ENCODE measurements at regions not wholly inside any gene's neighbourhood (a gene's known extent, or its start where the extent isn't known, plus 50 kb on each side); places are given as distances from the start of the nearest gene placed in this dataset.

DNA sequence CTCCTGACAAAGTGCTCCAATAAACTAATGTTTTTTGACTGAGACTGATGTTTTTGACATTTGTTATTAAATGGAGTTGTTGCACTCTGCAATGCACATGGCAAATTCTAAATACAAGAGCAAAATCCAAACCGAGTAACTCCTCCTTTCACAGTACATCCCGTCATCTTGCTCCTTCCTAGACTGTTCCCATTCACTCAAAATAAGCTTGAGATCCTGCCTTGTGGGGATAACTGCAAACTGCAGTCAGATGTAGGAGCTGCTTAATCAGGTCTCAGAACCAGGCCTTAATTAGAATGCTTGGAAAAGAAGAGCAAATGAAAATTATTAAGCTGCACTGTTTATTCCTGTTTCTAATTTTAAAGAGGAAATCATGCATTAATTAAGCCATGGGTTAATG, 134.8 kb upstream of the SPRY2 start:
- no peaks in the 10 kb centered on the region for H3K27me3 ChIP-seq (ENCODE audit: insufficient read depth, poor library complexity, severe bottlenecking)
- no peak for DNase-seq (ENCODE audit: low read depth in 1 of 2, low spot score in 1 of 2)
- H3K4me3 ChIP-seq (replicated peaks; ENCODE audit: insufficient read depth, low read length) = no peak overlapping the region
- no peak overlapping the region for H3K27ac ChIP-seq (replicated peaks)
- TF ChIP-seq, protein P1, sequence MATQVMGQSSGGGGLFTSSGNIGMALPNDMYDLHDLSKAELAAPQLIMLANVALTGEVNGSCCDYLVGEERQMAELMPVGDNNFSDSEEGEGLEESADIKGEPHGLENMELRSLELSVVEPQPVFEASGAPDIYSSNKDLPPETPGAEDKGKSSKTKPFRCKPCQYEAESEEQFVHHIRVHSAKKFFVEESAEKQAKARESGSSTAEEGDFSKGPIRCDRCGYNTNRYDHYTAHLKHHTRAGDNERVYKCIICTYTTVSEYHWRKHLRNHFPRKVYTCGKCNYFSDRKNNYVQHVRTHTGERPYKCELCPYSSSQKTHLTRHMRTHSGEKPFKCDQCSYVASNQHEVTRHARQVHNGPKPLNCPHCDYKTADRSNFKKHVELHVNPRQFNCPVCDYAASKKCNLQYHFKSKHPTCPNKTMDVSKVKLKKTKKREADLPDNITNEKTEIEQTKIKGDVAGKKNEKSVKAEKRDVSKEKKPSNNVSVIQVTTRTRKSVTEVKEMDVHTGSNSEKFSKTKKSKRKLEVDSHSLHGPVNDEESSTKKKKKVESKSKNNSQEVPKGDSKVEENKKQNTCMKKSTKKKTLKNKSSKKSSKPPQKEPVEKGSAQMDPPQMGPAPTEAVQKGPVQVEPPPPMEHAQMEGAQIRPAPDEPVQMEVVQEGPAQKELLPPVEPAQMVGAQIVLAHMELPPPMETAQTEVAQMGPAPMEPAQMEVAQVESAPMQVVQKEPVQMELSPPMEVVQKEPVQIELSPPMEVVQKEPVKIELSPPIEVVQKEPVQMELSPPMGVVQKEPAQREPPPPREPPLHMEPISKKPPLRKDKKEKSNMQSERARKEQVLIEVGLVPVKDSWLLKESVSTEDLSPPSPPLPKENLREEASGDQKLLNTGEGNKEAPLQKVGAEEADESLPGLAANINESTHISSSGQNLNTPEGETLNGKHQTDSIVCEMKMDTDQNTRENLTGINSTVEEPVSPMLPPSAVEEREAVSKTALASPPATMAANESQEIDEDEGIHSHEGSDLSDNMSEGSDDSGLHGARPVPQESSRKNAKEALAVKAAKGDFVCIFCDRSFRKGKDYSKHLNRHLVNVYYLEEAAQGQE (IDR thresholded peaks at IDR 0.05; ENCODE audit: insufficient replicate concordance, low read depth) = no peak
- TF ChIP-seq, protein P2, sequence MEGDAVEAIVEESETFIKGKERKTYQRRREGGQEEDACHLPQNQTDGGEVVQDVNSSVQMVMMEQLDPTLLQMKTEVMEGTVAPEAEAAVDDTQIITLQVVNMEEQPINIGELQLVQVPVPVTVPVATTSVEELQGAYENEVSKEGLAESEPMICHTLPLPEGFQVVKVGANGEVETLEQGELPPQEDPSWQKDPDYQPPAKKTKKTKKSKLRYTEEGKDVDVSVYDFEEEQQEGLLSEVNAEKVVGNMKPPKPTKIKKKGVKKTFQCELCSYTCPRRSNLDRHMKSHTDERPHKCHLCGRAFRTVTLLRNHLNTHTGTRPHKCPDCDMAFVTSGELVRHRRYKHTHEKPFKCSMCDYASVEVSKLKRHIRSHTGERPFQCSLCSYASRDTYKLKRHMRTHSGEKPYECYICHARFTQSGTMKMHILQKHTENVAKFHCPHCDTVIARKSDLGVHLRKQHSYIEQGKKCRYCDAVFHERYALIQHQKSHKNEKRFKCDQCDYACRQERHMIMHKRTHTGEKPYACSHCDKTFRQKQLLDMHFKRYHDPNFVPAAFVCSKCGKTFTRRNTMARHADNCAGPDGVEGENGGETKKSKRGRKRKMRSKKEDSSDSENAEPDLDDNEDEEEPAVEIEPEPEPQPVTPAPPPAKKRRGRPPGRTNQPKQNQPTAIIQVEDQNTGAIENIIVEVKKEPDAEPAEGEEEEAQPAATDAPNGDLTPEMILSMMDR (IDR thresholded peaks at IDR 0.05; ENCODE audit: insufficient read depth, low read length) = no peak
- TF ChIP-seq POLR2AphosphoS5 (IDR thresholded peaks at IDR 0.05; ENCODE audit: low read depth) = no peak
- no peak for TF ChIP-seq SPI1 (IDR thresholded peaks at IDR 0.05; ENCODE audit: borderline replicate concordance, low read depth)
- TF ChIP-seq GABPA (IDR thresholded peaks at IDR 0.05; ENCODE audit: low read depth) = no peak

DNA sequence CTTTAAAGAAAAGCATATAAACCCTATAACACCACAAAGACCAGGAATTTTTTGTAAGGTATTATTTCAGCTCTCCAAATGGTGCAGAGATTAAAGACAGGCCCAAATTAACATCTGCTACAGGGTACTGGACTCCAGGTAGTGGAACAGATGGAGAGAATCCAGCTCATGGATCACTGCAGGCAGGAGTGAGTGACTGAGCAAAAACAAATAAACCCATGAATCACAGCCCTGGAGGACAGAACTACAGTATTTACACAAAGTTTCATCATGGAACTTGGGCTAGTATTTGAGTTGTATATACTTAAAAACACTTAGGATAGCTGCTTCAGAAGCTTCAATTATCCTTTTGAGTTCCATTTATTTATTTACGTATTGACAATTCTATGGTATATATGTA, 132.8 kb upstream of the SPRY2 start:
- DNase-seq (ENCODE audit: low read depth in 1 of 2, low spot score in 1 of 2) = no peak
- Histone ChIP-seq H3K27me3 (ENCODE audit: insufficient read depth, poor library complexity, severe bottlenecking) (no peaks in the 10 kb centered on the region), H3K4me3 (replicated peaks; ENCODE audit: insufficient read depth, low read length) (no peak overlapping the region), H3K27ac (replicated peaks) (no peak overlapping the region)
- TF ChIP-seq, protein P2 (IDR thresholded peaks at IDR 0.05; ENCODE audit: insufficient read depth, low read length) = no peak
- TF ChIP-seq POLR2AphosphoS5 (IDR thresholded peaks at IDR 0.05; ENCODE audit: low read depth) = no peak
- TF ChIP-seq GABPA (IDR thresholded peaks at IDR 0.05; ENCODE audit: low read depth) = no peak
- TF ChIP-seq, protein P1 (IDR thresholded peaks at IDR 0.05; ENCODE audit: insufficient replicate concordance, low read depth) = no peak
- TF ChIP-seq SPI1 (IDR thresholded peaks at IDR 0.05; ENCODE audit: borderline replicate concordance, low read depth) = no peak

DNA sequence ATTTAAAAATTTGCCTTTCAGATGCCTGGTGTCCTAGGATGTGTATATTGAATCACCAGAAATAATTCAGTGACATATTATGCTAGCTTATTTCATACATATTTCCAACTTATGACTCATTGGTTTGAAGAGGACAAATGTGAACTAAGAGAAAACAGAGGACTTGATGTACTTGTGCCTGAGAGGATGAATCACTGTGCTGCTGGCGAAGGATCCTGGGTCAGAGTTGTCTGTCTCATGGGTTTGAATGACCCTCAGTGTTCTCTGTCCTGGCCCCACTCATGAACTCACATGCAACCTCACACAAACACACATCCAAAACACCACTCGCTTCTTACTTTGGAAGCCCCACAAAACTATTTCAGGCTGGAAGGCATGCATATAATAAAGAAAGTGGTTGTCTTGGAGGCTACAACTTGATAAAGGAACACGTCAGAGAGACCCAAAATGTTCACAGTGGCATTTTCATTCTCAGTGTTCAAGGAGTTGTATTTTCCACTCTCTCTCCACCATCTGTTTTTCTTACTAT, 129.0 kb upstream of the SPRY2 start:
- peak overlapping the region; percentile 51 for H3K27ac ChIP-seq (replicated peaks)
- TF ChIP-seq, protein P2 (IDR thresholded peaks at IDR 0.05; ENCODE audit: insufficient read depth, low read length) = no peak
- TF ChIP-seq GABPA (IDR thresholded peaks at IDR 0.05; ENCODE audit: low read depth) = no peak
- no peak for TF ChIP-seq POLR2AphosphoS5 (IDR thresholded peaks at IDR 0.05; ENCODE audit: low read depth)
- TF ChIP-seq SPI1 (IDR thresholded peaks at IDR 0.05; ENCODE audit: borderline replicate concordance, low read depth) = no peak
- TF ChIP-seq, protein P1 (IDR thresholded peaks at IDR 0.05; ENCODE audit: insufficient replicate concordance, low read depth) = no peak
- peak in 1 of 2 experiments; percentile 35 for DNase-seq (ENCODE audit: low read depth in 1 of 2, low spot score in 1 of 2)
- H3K4me3 ChIP-seq (replicated peaks; ENCODE audit: insufficient read depth, low read length) = no peak overlapping the region
- no peaks in the 10 kb centered on the region for H3K27me3 ChIP-seq (ENCODE audit: insufficient read depth, poor library complexity, severe bottlenecking)

Measured in HL-60 (cell line).